HCT116 (cell line): ENCODE measurements at regions not wholly inside any gene's neighbourhood (a gene's known extent, or its start where the extent isn't known, plus 50 kb on each side); places are given as distances from the start of the nearest gene placed in this dataset.

Source experiments
- ATAC-seq: fragments of 200-7000 bp; cut with Tn5 transposase; 2 replicates; pipeline ENCODE4 v1.9.1; 2020; ENCODE audit warnings: mild to moderate bottlenecking, moderate library complexity
- BruUV-seq: library from RNA; stranded (reverse); fragments of 400-500 nt; replicated peaks from 2 replicates; lab custom pipeline; 2021; lab: Mats Ljungman, UMichigan
- CTCF ChIA-PET: fragments of 300-600 bp; sonication (Branson Sonifier 250); formaldehyde crosslinking; loops from one replicate; lab custom pipeline; 2021; ENCODE audit warnings: antibody characterized with exemption; lab: Charles Lee
- POLR2A ChIA-PET: fragments of 300-600, 350-600 bp; sonication (Branson Sonifier 250); formaldehyde crosslinking; loops from one replicate; lab custom pipeline; 2021; ENCODE audit warnings: antibody characterized with exemption; lab: Charles Lee
- RAD21 ChIA-PET, 2 experiments: fragments of 300-600 bp; sonication (Branson Sonifier 250); formaldehyde crosslinking; loops; one replicate each; lab custom pipeline; 2023; ENCODE audit warnings: low total read pairs in 2 of 2; ENCODE audit not compliant: uncharacterized antibody in 2 of 2, unreplicated experiment in 2 of 2, low non-redundant PET in 1 of 2; lab: Charles Lee
- DNase-seq: peaks from one replicate; pipeline ENCODE4 v3.0.0-alpha.2; 2010; ENCODE audit warnings: low read depth, low spot score
- H2AFZ ChIP-seq: fragments of 200-600 bp; shearing (Covaris generic), sonication (generic); 2 replicates; pipeline ENCODE4 v1.6.1; 2017; ENCODE audit warnings: low read depth, mixed run types, mixed read lengths, antibody characterized with exemption, low read length; ENCODE audit not compliant: poor library complexity, severe bottlenecking
- H3K27ac ChIP-seq: 2 replicates; pipeline ENCODE4 v1.5.1; 2012; ENCODE audit warnings: low read depth, low read length
- H3K27me3 ChIP-seq: fragments of 200-600 bp; sonication (generic); 2 replicates; pipeline ENCODE4 v1.6.1; 2016; ENCODE audit warnings: mixed run types, low read length, mixed read lengths; ENCODE audit not compliant: insufficient read depth
- H3K36me3 ChIP-seq, 2 experiments: fragments of 200-500 bp in 1 of 2; fragments of 200-600 bp in 1 of 2; sonication (Bioruptor generic) in 1 of 2; sonication (generic) in 1 of 2; 2 replicates each; pipeline versions ENCODE4 v1.5.1 to v1.6.1; 2014 to 2016; ENCODE audit warnings: low read length in 2 of 2, inconsistent platforms in 1 of 2, mixed read lengths in 1 of 2, mixed run types in 1 of 2; ENCODE audit not compliant: insufficient read depth in 2 of 2, control insufficient read depth in 1 of 2
- H3K4me1 ChIP-seq, 2 experiments: fragments of 200-600 bp in 1 of 2; sonication (generic) in 1 of 2; 2 replicates each; pipeline versions ENCODE4 v1.5.1 to v1.6.1; 2012 to 2017; ENCODE audit warnings: low read length in 2 of 2, inconsistent platforms in 1 of 2, mild to moderate bottlenecking in 1 of 2, mixed read lengths in 1 of 2, mixed run types in 1 of 2, moderate library complexity in 1 of 2; ENCODE audit not compliant: insufficient read depth in 2 of 2, control insufficient read depth in 1 of 2
- H3K4me2 ChIP-seq: fragments of 200-600 bp; sonication (generic); 2 replicates; pipeline ENCODE4 v1.6.1; 2017; ENCODE audit warnings: mixed run types, low read length, mixed read lengths
- H3K4me3 ChIP-seq, 2 experiments: fragments of 200-600 bp in 1 of 2; sonication (generic) in 1 of 2; replicated peaks in 1 of 2; 2 replicates each; pipeline ENCODE4 v1.5.1; 2011 to 2016; ENCODE audit warnings: low read length in 2 of 2, control low read depth in 1 of 2, low read depth in 1 of 2, mild to moderate bottlenecking in 1 of 2, mixed read lengths in 1 of 2, mixed run types in 1 of 2
- H3K79me2 ChIP-seq: fragments of 200-600 bp; sonication (generic); 2 replicates; pipeline ENCODE4 v1.6.1; 2017; ENCODE audit warnings: mild to moderate bottlenecking, mixed run types, low read length, moderate library complexity, mixed read lengths; ENCODE audit not compliant: insufficient read depth
- H3K9ac ChIP-seq: fragments of 200-600 bp; sonication (generic); 2 replicates; pipeline ENCODE4 v1.6.1; 2016; ENCODE audit warnings: low read length, mixed read lengths
- H3K9me2 ChIP-seq: fragments of 200-600 bp; sonication (generic), shearing (Covaris generic); 2 replicates; pipeline ENCODE4 v1.6.1; 2017; ENCODE audit warnings: mixed run types, mild to moderate bottlenecking, moderate library complexity; ENCODE audit not compliant: insufficient read depth
- H3K9me3 ChIP-seq, 2 experiments: fragments of 200-500 bp in 1 of 2; fragments of 200-600 bp in 1 of 2; sonication (Bioruptor generic) in 1 of 2; sonication (generic) in 1 of 2; 2 replicates each; pipeline ENCODE4 v1.6.1; 2014 to 2017; ENCODE audit warnings: low read length in 2 of 2, mixed read lengths in 2 of 2, inconsistent platforms in 1 of 2, low read depth in 1 of 2, mild to moderate bottlenecking in 1 of 2, mixed run types in 1 of 2, moderate library complexity in 1 of 2; ENCODE audit not compliant: control insufficient read depth in 1 of 2, insufficient read depth in 1 of 2
- H4K20me1 ChIP-seq: fragments of 200-600 bp; sonication (generic), shearing (Covaris generic); 2 replicates; pipeline ENCODE4 v1.6.1; 2017; ENCODE audit warnings: mixed run types, mild to moderate bottlenecking, moderate library complexity; ENCODE audit not compliant: insufficient read depth
- EGR1 ChIP-seq: IDR thresholded peaks from 2 replicates; pipeline ENCODE4 v1.6.1; 2012; ENCODE audit warnings: low read depth
- ELF1 ChIP-seq: IDR thresholded peaks from 2 replicates; pipeline ENCODE4 v1.6.1; 2012; ENCODE audit warnings: low read depth, borderline replicate concordance
- EZH2 ChIP-seq: fragments of 200-600 bp; sonication (generic); IDR thresholded peaks from 2 replicates; pipeline ENCODE4 v1.6.1; 2017; ENCODE audit warnings: antibody characterized with exemption, mixed run types
- EZH2phosphoT487 ChIP-seq: fragments of 200-600 bp; IDR thresholded peaks from 2 replicates; pipeline ENCODE4 v1.6.1; 2018; ENCODE audit warnings: antibody characterized with exemption, borderline replicate concordance
- FOSL1 ChIP-seq: IDR thresholded peaks from 2 replicates; pipeline ENCODE4 v1.6.1; 2012; ENCODE audit warnings: low read depth
- JUND ChIP-seq: IDR thresholded peaks from 2 replicates; pipeline ENCODE4 v1.6.1; 2012
- RAD21 ChIP-seq: IDR thresholded peaks from 2 replicates; pipeline ENCODE4 v1.6.1; 2012; ENCODE audit warnings: low read depth, mild to moderate bottlenecking
- SP1 ChIP-seq: IDR thresholded peaks from 2 replicates; pipeline ENCODE4 v1.6.1; 2012; ENCODE audit warnings: low read depth
- TCF7L2 ChIP-seq: IDR thresholded peaks from 2 replicates; pipeline ENCODE4 v1.7.0; 2011; ENCODE audit warnings: borderline replicate concordance, inconsistent platforms; ENCODE audit not compliant: insufficient read depth, insufficient read length; ENCODE audit errors: extremely low read depth
- ZNF274 ChIP-seq: fragments of 200-500 bp; sonication (Bioruptor generic); IDR thresholded peaks from 2 replicates; pipeline ENCODE4 v1.6.1; 2014; ENCODE audit warnings: mild to moderate bottlenecking, low read depth, low read length, inconsistent platforms
- intact Hi-C: fragments of 100-400 bp; cut with micrococcal nuclease; formaldehyde crosslinking; loops from 2 replicates; pipeline ENCODE4 v1.10.0; 2022
- TF ChIP-seq, protein P1 (sequence below): IDR thresholded peaks from 2 replicates; pipeline ENCODE4 v1.6.1; 2011; ENCODE audit warnings: mild to moderate bottlenecking, low read length, moderate library complexity; ENCODE audit not compliant: insufficient replicate concordance; ENCODE audit errors: extremely low read depth
- TF ChIP-seq, protein P2 (sequence below), 3 experiments: fragments of 200-600 bp in 1 of 3; sonication (generic) in 1 of 3; IDR thresholded peaks in 2 of 3; conservative IDR thresholded peaks in 1 of 3; 2 replicates each; pipeline ENCODE4 v1.5.1; 2012 to 2017; ENCODE audit warnings: low read depth in 2 of 3, low read length in 2 of 3, antibody characterized with exemption in 1 of 3, borderline replicate concordance in 1 of 3, control low read depth in 1 of 3, mild to moderate bottlenecking in 1 of 3, mixed read lengths in 1 of 3, mixed run types in 1 of 3, moderate library complexity in 1 of 3; ENCODE audit not compliant: insufficient read depth in 1 of 3

DNA sequence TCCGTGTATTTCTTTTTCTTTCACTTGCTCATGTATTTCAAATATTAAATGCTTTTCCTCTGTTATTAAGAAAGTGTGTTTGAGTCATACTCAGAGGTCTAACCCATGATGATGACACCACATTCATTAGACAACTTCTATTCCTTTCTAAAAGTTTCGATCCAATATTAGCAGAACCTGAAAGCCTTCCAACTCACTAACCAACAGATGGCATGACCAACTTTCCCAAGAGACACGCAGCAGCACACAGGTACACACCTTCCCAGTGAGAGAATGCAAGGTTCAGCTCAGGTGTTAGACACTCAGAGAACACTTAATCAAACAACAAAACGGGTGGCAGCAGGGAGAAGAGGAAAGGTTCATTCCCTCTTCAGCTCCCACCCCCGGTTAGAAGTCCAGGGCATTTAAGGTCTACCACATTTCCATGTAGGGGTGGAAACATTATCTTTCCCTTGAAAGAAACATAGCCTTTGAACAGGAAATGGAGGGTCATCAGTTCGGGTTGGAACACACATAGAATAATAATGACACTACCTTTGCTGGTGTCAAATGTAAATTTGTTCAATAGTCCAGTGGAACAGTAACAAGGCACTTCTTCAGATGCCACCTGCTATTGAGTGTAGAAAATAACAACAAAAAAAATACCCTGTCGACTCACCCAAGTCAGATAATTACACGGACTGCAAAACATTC is 404.2 kb downstream of the COG6 start:
- intact Hi-C loops, result loop anchor here (10.0 kb wide), 1 partner anchor 345 kb away; no protein-coding TSS in a partner anchor
- no peak overlapping the region for H3K27ac ChIP-seq
- BruUV-seq, result no TSS peak
- H3K79me2 ChIP-seq, result no peaks in the 10 kb centered on the region
- no peaks in the 10 kb centered on the region for H4K20me1 ChIP-seq
- ChIA-PET POLR2A (no interaction called here), CTCF (no interaction called here), RAD21 (no interaction called here)
- H3K4me1 ChIP-seq, result peaks cover 0 to 6% of the 10 kb centered on the region in 2 experiments; a peak in 2 of 4 replicates
- no peaks in the 10 kb centered on the region for H3K36me3 ChIP-seq
- no peaks in the 10 kb centered on the region for H3K27me3 ChIP-seq
- H3K4me3 ChIP-seq, result no peak overlapping the region
- H3K9ac ChIP-seq, result no peak overlapping the region
- no peak for DNase-seq
- TF ChIP-seq EGR1 (no peak), JUND (no peak), ZNF274 (no peak), TCF7L2 (no peak), EZH2phosphoT487 (no peak), EZH2 (no peak)
- no peaks in the 10 kb centered on the region for H3K9me3 ChIP-seq
- no peak overlapping the region for H3K4me2 ChIP-seq
- H3K9me2 ChIP-seq, result 0 out of 2 replicates have a peak, but pooled peaks cover 4% of the 10 kb centered on the region
- no peak overlapping the region for H2AFZ ChIP-seq
- ATAC-seq, result no peak

DNA sequence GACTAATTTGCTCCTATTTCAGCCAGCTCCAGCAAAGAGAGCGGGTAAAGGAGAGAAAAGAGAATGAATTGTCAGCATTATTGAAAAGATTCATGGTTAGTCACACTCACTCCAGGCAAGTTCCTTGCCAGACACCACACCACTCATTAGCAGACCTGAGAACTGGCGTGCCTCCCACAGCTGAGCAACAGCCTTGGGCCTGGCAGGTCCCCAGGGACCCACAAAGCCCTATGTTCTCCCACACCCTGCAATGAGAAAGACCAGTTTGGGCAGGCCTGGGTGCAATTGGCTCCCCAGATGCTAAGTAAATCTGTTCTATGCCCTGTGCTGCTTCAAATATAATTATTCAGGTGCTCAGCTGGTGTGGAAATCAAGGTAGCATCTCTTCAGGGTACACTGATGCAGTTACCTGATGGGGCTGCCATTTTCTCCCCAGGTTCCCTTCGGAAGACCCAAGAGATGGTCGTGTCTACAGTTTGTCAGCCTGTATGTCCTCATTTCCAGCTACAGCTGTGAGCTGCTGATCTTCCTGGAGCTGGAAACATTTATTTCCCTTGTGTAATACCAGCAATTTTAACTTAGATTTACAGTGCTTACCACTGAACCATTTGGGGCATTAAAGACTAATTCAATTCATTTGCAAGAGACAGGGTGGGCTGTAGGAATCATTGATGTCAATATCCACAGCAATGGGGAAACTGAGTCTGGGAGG is 405.0 kb downstream of the COG6 start:
- Histone ChIP-seq H3K27me3 (no peaks in the 10 kb centered on the region), H3K27ac (no peak overlapping the region), H3K36me3 (no peaks in the 10 kb centered on the region), H3K4me3 (no peak overlapping the region), H3K4me2 (no peak overlapping the region), H3K9me2 (0 out of 2 replicates have a peak, but pooled peaks cover 4% of the 10 kb centered on the region), H3K9ac (no peak overlapping the region), H3K79me2 (no peaks in the 10 kb centered on the region), H3K4me1 (peaks cover 0 to 8% of the 10 kb centered on the region in 2 experiments; a peak in 2 of 4 replicates), H2AFZ (no peak overlapping the region), H3K9me3 (no peaks in the 10 kb centered on the region), H4K20me1 (no peaks in the 10 kb centered on the region)
- ATAC-seq, result no peak
- no peak for DNase-seq
- intact Hi-C loops, result loop anchor here (10.0 kb wide), 1 partner anchor 344 kb away; no protein-coding TSS in a partner anchor
- ChIA-PET POLR2A (no interaction called here), CTCF (interaction anchor here (1.0 kb wide), 1 partner anchor 9 kb away, joined by 3 read pairs; no protein-coding TSS in a partner anchor), RAD21 (no interaction called here)
- no peak for TF ChIP-seq SP1
- TF ChIP-seq, protein P1, sequence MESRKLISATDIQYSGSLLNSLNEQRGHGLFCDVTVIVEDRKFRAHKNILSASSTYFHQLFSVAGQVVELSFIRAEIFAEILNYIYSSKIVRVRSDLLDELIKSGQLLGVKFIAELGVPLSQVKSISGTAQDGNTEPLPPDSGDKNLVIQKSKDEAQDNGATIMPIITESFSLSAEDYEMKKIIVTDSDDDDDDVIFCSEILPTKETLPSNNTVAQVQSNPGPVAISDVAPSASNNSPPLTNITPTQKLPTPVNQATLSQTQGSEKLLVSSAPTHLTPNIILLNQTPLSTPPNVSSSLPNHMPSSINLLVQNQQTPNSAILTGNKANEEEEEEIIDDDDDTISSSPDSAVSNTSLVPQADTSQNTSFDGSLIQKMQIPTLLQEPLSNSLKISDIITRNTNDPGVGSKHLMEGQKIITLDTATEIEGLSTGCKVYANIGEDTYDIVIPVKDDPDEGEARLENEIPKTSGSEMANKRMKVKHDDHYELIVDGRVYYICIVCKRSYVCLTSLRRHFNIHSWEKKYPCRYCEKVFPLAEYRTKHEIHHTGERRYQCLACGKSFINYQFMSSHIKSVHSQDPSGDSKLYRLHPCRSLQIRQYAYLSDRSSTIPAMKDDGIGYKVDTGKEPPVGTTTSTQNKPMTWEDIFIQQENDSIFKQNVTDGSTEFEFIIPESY, result no peak
- TF ChIP-seq TCF7L2, result no peak
- no peak for TF ChIP-seq FOSL1
- TF ChIP-seq, protein P2, sequence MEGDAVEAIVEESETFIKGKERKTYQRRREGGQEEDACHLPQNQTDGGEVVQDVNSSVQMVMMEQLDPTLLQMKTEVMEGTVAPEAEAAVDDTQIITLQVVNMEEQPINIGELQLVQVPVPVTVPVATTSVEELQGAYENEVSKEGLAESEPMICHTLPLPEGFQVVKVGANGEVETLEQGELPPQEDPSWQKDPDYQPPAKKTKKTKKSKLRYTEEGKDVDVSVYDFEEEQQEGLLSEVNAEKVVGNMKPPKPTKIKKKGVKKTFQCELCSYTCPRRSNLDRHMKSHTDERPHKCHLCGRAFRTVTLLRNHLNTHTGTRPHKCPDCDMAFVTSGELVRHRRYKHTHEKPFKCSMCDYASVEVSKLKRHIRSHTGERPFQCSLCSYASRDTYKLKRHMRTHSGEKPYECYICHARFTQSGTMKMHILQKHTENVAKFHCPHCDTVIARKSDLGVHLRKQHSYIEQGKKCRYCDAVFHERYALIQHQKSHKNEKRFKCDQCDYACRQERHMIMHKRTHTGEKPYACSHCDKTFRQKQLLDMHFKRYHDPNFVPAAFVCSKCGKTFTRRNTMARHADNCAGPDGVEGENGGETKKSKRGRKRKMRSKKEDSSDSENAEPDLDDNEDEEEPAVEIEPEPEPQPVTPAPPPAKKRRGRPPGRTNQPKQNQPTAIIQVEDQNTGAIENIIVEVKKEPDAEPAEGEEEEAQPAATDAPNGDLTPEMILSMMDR (IDR thresholded peaks at IDR 0.05 in 2 of 3, conservative IDR thresholded peaks at IDR 0.05 in 1 of 3; ENCODE audit: borderline replicate concordance in 1 of 3, insufficient read depth in 1 of 3, low read depth in 2 of 3, low read length in 2 of 3), result no peak
- no peak for TF ChIP-seq ELF1
- no peak for TF ChIP-seq RAD21
- BruUV-seq, result no TSS peak
